SK-N-SH treated with all-trans-retinoic acid at 6 μM for 48 hours (cell line): ENCODE measurements at regions not wholly inside any gene's neighbourhood (a gene's known extent, or its start where the extent isn't known, plus 50 kb on each side); places are given as distances from the start of the nearest gene placed in this dataset.

Experiments
- ATAC-seq: fragments of 200-7000 bp; cut with Tn5 transposase; 3 replicates; pipeline ENCODE4 v1.9.1; 2020; ENCODE audit warnings: mild to moderate bottlenecking, moderate library complexity
- ARNTL ChIP-seq: fragments of 450-650 bp; formaldehyde crosslinking; IDR thresholded peaks from 2 replicates; pipeline ENCODE4 v1.5.0; 2020; ENCODE audit warnings: low read depth, mild to moderate bottlenecking, moderate library complexity, borderline replicate concordance
- BACH2 ChIP-seq: fragments of 250-450 bp; sonication (Bioruptor Pico); IDR thresholded peaks from 2 replicates; pipeline ENCODE4 v1.9.0; 2021; ENCODE audit warnings: mild to moderate bottlenecking, borderline replicate concordance
- CSDC2 ChIP-seq: fragments of 250-450 bp; sonication (Bioruptor Pico); IDR thresholded peaks from 2 replicates; pipeline ENCODE4 v1.5.0; 2020; ENCODE audit warnings: mild to moderate bottlenecking, moderate library complexity
- ESRRG ChIP-seq: fragments of 250-450 bp; sonication (Bioruptor Pico); IDR thresholded peaks from 2 replicates; pipeline ENCODE4 v1.6.1; 2021; ENCODE audit warnings: mild to moderate bottlenecking
- GLIS3 ChIP-seq: fragments of 250-450 bp; sonication (Bioruptor Pico); IDR thresholded peaks from 2 replicates; pipeline ENCODE4 v1.5.0; 2020; ENCODE audit warnings: mild to moderate bottlenecking, moderate library complexity
- ISL1 ChIP-seq: fragments of 250-450 bp; sonication (Bioruptor Pico); IDR thresholded peaks from 2 replicates; pipeline ENCODE4 v2.1.2; 2022; ENCODE audit warnings: mild to moderate bottlenecking, moderate library complexity
- OSR1 ChIP-seq: fragments of 250-450 bp; sonication (Bioruptor Pico); IDR thresholded peaks from 2 replicates; pipeline ENCODE4 v1.8.0; 2022; ENCODE audit warnings: moderate library complexity, mild to moderate bottlenecking, inconsistent platforms
- POU6F1 ChIP-seq: fragments of 250-450 bp; sonication (Bioruptor Pico); IDR thresholded peaks from 2 replicates; pipeline ENCODE4 v1.8.0; 2021; ENCODE audit warnings: low read depth, mild to moderate bottlenecking, moderate library complexity, borderline replicate concordance
- PPARA ChIP-seq: fragments of 250-450 bp; sonication (Bioruptor Pico); IDR thresholded peaks from 2 replicates; pipeline ENCODE4 v1.5.0; 2020; ENCODE audit warnings: mild to moderate bottlenecking, borderline replicate concordance
- RARB ChIP-seq: fragments of 250-450 bp; sonication (Bioruptor Pico); IDR thresholded peaks from 2 replicates; pipeline ENCODE4 v1.8.0; 2021; ENCODE audit warnings: mild to moderate bottlenecking, moderate library complexity
- SNAI2 ChIP-seq: fragments of 250-450 bp; sonication (Bioruptor Pico); IDR thresholded peaks from 2 replicates; pipeline ENCODE4 v1.5.0; 2020; ENCODE audit warnings: mild to moderate bottlenecking, moderate library complexity
- TCF4 ChIP-seq: fragments of 250-450 bp; sonication (Bioruptor Pico); IDR thresholded peaks from 2 replicates; pipeline ENCODE4 v1.8.0; 2021; ENCODE audit warnings: mild to moderate bottlenecking, moderate library complexity, borderline replicate concordance
- ZC3H10 ChIP-seq: fragments of 250-450 bp; sonication (Bioruptor Pico); IDR thresholded peaks from 2 replicates; pipeline ENCODE4 v1.5.1; 2021; ENCODE audit warnings: mild to moderate bottlenecking, moderate library complexity
- ZFP3 ChIP-seq: fragments of 250-450 bp; sonication (Bioruptor Pico); IDR thresholded peaks from 2 replicates; pipeline ENCODE4 v1.5.0; 2020; ENCODE audit warnings: mild to moderate bottlenecking, moderate library complexity
- ZFP30 ChIP-seq: fragments of 450-650 bp; formaldehyde crosslinking; IDR thresholded peaks from 2 replicates; pipeline ENCODE4 v1.5.0; 2022; ENCODE audit warnings: mild to moderate bottlenecking, moderate library complexity
- ZNF70 ChIP-seq: fragments of 450-650 bp; formaldehyde crosslinking; IDR thresholded peaks from 2 replicates; pipeline ENCODE4 v1.5.0; 2020; ENCODE audit warnings: mild to moderate bottlenecking, moderate library complexity
- ZNF8 ChIP-seq: fragments of 450-650 bp; formaldehyde crosslinking; IDR thresholded peaks from 2 replicates; pipeline ENCODE4 v1.5.0; 2020; ENCODE audit warnings: mild to moderate bottlenecking, moderate library complexity
- TF ChIP-seq, protein P1 (sequence below): fragments of 250-450 bp; sonication (Bioruptor Pico); IDR thresholded peaks from 2 replicates; pipeline ENCODE4 v1.8.0; 2020; ENCODE audit warnings: mild to moderate bottlenecking, moderate library complexity, borderline replicate concordance
- TF ChIP-seq, protein P2 (sequence below): fragments of 250-450 bp; sonication (Bioruptor Pico); IDR thresholded peaks from 2 replicates; pipeline ENCODE4 v1.5.0; 2020; ENCODE audit warnings: mild to moderate bottlenecking, moderate library complexity
- TF ChIP-seq, protein P3 (sequence below): fragments of 250-450 bp; sonication (Bioruptor Pico); IDR thresholded peaks from 2 replicates; pipeline ENCODE4 v1.5.1; 2021; ENCODE audit warnings: mild to moderate bottlenecking, moderate library complexity
- TF ChIP-seq, protein P4 (sequence below): fragments of 250-450 bp; sonication (Bioruptor Pico); IDR thresholded peaks from 2 replicates; pipeline ENCODE4 v1.5.1; 2020; ENCODE audit warnings: low read depth, mild to moderate bottlenecking, moderate library complexity

DNA sequence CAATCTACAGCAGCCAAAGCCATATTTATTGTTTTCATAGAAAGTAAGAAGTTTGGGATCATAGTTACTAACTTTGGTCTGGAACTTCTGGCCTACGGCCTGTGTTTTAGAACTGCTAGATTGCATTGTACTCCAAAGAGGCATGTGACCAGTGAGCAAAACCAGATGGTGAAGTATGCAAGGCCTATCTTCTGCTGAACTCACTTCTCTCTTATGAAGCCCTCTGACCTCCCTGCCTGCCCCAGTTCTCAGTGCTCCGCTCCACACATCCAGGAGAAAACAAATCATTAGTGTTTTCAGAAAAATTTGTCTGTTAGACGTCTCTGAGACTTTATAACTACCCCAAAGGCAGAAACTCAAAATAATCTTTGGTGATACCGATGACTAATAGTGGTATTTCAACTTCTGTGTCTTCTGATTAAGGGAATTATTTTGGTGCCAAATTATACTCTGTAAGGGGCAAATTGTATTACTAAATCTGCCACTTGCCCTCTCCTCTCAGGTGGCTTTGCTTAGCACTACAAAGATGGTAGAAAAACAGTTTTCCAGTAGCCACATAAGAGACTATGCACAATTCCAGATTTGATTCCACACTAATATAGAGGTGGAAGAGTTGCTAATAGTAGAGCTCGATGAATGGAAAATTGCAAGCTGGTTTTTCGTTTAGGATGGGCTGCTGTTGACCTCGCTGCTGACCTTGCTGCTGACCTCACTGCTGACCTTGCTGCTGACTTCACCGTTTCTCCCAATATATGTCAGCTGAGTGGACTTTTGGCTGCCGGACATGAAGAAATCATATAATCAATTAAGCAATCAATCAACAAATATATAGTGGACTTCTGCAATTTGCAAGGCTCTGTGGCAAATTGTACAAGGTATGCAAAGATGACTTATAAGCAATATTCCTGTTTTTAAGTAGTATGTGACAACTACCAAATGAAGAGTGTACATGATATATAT is 147.5 kb downstream of the KITLG start:
- TF ChIP-seq ZFP3 (CRISPR knock-in tag), result no peak
- TF ChIP-seq, protein P1, sequence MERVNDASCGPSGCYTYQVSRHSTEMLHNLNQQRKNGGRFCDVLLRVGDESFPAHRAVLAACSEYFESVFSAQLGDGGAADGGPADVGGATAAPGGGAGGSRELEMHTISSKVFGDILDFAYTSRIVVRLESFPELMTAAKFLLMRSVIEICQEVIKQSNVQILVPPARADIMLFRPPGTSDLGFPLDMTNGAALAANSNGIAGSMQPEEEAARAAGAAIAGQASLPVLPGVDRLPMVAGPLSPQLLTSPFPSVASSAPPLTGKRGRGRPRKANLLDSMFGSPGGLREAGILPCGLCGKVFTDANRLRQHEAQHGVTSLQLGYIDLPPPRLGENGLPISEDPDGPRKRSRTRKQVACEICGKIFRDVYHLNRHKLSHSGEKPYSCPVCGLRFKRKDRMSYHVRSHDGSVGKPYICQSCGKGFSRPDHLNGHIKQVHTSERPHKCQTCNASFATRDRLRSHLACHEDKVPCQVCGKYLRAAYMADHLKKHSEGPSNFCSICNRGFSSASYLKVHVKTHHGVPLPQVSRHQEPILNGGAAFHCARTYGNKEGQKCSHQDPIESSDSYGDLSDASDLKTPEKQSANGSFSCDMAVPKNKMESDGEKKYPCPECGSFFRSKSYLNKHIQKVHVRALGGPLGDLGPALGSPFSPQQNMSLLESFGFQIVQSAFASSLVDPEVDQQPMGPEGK (CRISPR knock-in tag), result no peak
- no peak for TF ChIP-seq ISL1
- no peak for TF ChIP-seq RARB (CRISPR knock-in tag)
- no peak for TF ChIP-seq TCF4 (CRISPR knock-in tag)
- TF ChIP-seq POU6F1 (CRISPR knock-in tag), result no peak
- no peak for TF ChIP-seq BACH2 (CRISPR knock-in tag)
- TF ChIP-seq, protein P2, sequence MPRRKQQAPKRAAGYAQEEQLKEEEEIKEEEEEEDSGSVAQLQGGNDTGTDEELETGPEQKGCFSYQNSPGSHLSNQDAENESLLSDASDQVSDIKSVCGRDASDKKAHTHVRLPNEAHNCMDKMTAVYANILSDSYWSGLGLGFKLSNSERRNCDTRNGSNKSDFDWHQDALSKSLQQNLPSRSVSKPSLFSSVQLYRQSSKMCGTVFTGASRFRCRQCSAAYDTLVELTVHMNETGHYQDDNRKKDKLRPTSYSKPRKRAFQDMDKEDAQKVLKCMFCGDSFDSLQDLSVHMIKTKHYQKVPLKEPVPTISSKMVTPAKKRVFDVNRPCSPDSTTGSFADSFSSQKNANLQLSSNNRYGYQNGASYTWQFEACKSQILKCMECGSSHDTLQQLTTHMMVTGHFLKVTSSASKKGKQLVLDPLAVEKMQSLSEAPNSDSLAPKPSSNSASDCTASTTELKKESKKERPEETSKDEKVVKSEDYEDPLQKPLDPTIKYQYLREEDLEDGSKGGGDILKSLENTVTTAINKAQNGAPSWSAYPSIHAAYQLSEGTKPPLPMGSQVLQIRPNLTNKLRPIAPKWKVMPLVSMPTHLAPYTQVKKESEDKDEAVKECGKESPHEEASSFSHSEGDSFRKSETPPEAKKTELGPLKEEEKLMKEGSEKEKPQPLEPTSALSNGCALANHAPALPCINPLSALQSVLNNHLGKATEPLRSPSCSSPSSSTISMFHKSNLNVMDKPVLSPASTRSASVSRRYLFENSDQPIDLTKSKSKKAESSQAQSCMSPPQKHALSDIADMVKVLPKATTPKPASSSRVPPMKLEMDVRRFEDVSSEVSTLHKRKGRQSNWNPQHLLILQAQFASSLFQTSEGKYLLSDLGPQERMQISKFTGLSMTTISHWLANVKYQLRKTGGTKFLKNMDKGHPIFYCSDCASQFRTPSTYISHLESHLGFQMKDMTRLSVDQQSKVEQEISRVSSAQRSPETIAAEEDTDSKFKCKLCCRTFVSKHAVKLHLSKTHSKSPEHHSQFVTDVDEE (CRISPR knock-in tag), result no peak
- TF ChIP-seq, protein P3, sequence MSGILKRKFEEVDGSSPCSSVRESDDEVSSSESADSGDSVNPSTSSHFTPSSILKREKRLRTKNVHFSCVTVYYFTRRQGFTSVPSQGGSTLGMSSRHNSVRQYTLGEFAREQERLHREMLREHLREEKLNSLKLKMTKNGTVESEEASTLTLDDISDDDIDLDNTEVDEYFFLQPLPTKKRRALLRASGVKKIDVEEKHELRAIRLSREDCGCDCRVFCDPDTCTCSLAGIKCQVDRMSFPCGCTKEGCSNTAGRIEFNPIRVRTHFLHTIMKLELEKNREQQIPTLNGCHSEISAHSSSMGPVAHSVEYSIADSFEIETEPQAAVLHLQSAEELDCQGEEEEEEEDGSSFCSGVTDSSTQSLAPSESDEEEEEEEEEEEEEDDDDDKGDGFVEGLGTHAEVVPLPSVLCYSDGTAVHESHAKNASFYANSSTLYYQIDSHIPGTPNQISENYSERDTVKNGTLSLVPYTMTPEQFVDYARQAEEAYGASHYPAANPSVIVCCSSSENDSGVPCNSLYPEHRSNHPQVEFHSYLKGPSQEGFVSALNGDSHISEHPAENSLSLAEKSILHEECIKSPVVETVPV (CRISPR knock-in tag), result no peak
- TF ChIP-seq, all 23 proteins: peak for 0
- ATAC-seq, result peak; percentile 27; the same call in 1 of the 3 replicates

DNA sequence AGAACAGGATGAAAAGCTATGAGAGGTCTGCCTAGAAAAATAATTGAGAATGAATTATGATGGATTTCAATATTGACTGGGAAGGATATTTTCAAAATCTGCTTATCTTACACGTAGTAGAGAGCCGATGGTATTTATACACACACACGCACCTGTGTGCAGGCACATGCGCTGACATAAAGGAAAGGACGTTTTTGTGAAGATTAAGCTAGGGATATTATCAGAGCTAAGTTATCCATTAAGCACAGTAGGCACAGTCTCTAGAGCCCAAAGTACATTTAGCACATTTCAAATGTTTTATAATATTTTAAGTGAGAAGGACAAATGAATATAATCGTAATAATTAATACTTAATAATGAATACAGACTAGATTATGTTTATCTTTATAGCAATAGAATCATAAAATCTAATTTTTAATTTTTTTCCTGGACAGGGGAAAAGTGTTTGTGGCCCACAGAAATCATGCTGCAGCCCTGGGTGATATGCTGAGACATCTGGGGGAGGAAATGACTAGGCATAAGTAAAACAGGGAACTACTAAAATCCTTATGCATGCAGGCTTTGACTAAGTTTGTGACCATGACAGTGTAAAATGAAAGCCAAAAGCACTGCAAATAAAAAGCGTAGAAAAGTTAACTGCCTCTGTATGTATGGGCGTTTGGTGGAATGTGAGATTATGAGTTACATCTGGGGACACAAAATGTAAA is 146.1 kb downstream of the KITLG start:
- ATAC-seq, result no peak
- TF ChIP-seq PPARA (CRISPR knock-in tag), result no peak
- TF ChIP-seq ZNF70, result no peak
- TF ChIP-seq ESRRG, result no peak
- no peak for TF ChIP-seq RARB (CRISPR knock-in tag)
- TF ChIP-seq ISL1, result no peak
- TF ChIP-seq, protein P4, sequence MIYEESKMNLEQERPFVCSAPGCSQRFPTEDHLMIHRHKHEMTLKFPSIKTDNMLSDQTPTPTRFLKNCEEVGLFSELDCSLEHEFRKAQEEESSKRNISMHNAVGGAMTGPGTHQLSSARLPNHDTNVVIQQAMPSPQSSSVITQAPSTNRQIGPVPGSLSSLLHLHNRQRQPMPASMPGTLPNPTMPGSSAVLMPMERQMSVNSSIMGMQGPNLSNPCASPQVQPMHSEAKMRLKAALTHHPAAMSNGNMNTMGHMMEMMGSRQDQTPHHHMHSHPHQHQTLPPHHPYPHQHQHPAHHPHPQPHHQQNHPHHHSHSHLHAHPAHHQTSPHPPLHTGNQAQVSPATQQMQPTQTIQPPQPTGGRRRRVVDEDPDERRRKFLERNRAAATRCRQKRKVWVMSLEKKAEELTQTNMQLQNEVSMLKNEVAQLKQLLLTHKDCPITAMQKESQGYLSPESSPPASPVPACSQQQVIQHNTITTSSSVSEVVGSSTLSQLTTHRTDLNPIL (CRISPR knock-in tag), result no peak
- no peak for TF ChIP-seq ZFP30 (CRISPR knock-in tag)
- TF ChIP-seq, protein P1 (CRISPR knock-in tag), result no peak
- TF ChIP-seq CSDC2 (CRISPR knock-in tag), result no peak
- TF ChIP-seq, protein P2 (CRISPR knock-in tag), result no peak
- no peak for TF ChIP-seq ARNTL (CRISPR knock-in tag)
- TF ChIP-seq, protein P3 (CRISPR knock-in tag), result no peak
- TF ChIP-seq ZNF8 (CRISPR knock-in tag), result no peak
- TF ChIP-seq GLIS3 (CRISPR knock-in tag), result no peak
- TF ChIP-seq SNAI2, result no peak
- TF ChIP-seq TCF4 (CRISPR knock-in tag), result no peak
- TF ChIP-seq ZC3H10 (CRISPR knock-in tag), result no peak
- no peak for TF ChIP-seq OSR1 (CRISPR knock-in tag)
